ENCODE measurements at regions not wholly inside any gene's neighbourhood (a gene's known extent, or its start where the extent isn't known, plus 50 kb on each side); places are given as distances from the start of the nearest gene placed in this dataset.
"Not testable (repeated sequence)": the region's sequence is repeated elsewhere in the genome, so short reads cannot be mapped to it uniquely, and the experiment has no call there.

DNA sequence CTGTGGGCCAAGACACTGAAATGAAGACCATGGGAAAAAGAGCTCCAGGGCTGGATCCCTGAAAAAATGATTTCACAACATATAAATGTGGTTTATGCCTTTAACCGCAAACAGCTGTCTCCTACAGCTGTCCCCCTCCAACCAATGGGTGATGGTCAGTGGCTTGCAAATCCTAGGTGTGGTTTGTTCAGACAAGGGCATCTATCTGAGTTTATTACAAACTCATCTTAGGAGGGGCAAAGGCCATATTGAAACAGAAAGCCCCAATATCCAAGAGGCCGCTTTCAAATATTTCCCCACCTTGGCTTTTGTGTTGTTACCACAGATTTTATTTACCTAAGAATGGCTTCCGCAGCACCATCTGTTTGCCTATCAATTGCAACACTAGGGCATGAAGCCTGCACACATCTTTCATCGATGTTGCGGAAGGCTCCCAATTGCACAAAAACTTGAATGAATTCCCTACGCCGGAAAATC is 503.6 kb upstream of the AMELY start:
- no peak for DNase-seq (ENCODE audit: low read depth)

DNA sequence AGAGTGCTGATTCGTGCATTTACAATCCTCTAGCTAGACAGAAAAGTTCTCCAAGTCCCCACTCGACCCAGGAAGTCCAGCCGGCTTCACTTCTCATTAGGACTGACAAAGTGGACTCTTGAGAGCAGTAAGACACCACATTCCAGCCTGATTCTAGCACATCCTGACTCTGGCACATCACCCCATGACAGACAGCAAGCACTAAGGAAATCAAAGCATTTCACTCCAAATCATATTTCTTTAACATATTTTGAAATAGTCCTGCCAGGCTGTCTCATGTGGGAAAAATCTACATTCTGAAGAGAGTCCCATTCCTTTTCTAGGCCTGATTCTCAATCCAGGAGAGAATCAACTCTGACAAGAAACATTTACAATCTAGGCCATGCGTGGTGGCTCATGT is 478.5 kb upstream of the AMELY start:
- DNase-seq (ENCODE audit: low read depth) = no peak

DNA sequence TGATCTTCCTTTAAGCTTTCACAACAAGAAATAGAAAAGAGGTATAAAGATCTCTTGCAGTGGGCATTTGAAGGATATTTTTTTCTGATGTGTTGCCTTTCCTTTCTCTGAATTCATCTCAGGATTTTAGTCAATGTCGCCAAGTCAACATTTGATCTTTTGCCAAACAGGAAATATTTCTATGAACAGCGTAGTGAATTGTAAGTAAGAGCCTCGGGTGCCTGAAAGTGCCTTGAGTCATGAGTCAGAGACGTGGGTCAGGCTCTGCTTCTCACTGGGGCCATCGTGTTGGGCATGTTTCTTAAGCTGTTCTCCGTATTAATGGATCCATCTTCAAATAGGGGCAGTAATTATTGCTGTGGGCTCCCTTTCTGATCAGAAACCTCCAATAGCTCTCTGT is 471.4 kb upstream of the AMELY start:
- no peak for DNase-seq (ENCODE audit: low read depth)

DNA sequence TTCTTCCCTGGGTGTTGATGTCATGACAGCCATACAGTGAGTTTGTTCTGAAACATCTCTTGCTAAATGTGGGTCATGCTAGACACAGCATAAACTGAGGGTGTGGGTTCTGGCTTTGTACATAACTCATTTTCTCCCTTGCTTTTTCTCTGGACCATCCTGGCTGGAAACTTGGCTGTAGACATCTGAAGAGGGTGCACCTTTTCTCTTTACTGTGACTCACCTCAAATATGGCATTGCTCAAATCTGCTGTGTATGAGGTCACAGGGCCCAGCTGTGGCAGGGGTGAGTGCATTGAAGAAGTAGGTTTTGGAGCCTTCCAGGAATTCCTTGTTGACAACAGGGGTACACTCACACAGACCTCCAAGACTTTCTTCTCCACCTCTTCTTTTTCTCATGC is 465.5 kb upstream of the AMELY start:
- no peak for DNase-seq (ENCODE audit: low read depth)

DNA sequence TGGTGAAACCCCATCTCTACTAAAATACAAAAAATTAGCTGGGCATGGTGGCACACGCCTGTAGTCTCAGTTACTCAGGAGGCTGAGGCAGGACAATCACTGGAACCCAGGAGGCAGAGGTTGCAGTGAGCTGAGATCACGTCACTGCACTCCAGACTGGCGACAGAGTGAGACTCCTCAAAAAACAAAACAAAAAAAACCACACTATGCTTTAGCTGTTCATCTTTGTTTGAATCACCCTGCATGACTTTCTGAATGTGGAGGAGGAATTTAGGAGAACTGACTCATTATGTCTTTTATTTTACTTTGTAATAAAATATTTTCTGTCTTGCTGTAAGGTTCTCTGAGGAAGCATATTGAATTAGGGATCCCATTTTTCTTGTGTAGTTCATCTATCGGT is 462.9 kb upstream of the AMELY start:
- DNase-seq (ENCODE audit: low read depth) = not testable (repeated sequence)

DNA sequence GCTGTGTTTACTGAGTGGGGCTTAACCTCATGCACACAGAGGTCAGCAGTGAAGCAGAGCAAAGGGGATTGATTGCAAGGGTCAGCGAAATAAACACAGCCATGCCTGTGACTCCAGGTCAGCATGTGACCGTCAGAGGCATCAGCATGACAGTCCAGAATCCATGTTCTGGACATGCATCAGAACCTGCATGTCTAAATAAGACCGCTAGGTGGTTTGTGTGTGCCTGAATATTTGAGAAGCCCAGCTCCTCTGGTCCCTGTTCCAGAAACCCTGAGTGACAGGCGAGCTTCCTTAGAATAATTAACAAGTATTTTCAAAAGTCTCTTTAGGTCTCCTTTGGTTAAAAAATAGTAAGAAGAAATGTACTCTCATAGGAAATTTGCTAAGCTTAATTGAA is 460.4 kb upstream of the AMELY start:
- DNase-seq (ENCODE audit: low read depth) = not testable (repeated sequence)

DNA sequence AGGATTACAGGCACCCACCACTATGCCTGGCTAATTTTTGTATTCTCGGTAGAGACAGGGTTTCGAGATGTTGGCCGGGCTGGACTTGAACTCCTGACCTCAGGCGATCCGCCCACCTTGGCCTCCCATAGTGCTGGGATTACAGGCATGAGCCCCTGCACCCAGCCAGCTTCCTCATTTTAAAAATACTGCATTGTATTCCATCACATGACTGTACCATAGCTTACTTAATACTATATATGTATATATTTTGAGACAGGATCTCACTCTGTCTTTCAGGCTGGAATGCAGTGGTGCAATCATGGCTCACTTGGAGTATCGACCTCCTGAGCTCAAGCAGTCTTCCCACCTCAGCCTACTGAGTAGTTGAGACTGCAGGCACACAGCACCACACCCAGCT is 459.5 kb upstream of the AMELY start:
- DNase-seq (ENCODE audit: low read depth) = not testable (repeated sequence)

DNA sequence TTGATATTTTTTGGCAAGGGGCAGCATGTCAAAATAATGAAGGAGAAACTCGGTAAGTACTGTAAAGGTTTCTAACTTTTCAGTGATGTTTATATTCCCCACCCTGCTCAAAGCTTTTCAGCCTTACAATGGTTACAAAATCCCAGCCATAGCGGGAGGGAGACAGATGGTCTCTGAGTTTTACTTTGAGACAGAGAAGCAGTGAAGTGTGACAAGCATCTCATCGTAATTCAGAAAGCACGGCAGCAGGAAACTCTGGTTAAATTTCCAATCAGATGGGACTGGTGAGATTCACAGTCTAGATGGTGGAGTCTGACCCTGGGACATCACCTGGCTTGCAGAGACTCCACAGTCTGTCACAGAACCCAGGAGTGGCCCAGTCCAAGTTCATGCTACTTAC is 448.0 kb upstream of the AMELY start:
- DNase-seq (ENCODE audit: low read depth) = no peak

DNA sequence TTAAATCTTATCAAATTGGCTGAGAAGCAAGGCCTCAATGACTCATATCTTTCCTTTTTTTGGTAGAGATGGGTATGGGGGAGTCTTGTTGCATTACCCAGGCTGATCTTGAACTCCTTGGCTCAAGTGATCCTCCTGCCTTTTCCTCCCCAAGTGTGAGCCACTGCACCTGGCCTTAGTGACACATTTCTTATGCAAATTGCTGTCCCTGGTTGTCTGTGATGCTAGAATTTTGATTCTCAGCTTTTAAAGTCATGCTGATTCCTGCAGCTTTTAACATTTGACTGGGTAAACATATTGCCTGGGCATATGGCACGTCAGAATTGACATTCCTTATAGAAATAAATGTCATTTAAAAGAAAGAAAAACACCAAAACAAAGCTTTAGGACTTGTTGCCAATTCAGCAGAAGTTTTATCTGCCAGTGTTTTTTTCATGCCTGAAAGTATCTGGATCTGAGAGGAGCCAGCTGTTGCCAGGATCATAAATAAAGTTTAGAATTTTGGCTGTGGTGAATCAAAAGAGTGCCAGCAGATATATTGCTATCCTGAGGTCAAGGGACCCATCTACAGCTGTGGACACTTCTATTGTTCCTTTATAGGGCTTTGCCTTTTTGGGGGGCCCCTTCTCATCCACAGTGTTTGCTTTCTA is 446.7 kb upstream of the AMELY start:
- DNase-seq (ENCODE audit: low read depth) = no peak

DNA sequence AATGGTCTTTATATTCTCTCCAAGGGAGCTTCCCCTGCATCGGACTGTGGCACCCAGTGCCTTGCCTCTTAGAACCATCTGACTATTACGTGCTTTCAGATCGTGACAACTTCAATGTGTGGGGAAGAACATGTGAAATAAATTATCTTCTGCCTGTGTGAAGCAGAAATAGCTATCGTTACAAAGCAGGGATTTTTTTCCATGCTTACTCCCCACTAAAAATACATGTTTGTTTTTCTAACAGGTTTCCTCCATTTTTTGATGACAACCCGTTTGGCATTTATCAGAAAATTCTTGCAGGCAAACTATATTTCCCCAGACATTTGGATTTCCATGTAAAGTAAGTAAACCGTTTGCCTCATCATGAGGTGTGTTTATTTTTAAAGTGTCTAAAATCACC is 444.3 kb upstream of the AMELY start:
- DNase-seq (ENCODE audit: low read depth) = not testable (repeated sequence)

DNA sequence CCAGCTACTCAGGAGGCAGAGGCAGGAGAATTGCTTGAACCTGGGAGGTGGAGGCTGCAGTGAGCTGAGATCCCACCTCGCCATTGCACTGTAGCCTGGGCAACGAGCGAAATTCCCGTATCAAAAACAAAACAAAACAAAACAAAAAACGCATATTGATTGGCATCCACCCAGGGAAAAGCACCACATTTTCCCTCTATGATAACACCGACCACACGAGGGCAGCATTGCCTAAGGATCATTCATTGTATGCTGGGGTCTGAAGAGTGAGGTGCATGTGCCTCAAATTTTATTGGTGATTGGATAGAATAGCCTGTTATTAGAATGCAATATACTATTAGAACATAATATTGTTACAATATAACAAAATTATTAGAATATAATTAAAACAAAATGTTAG is 433.1 kb upstream of the AMELY start:
- DNase-seq (ENCODE audit: low read depth) = peak; percentile 8

DNA sequence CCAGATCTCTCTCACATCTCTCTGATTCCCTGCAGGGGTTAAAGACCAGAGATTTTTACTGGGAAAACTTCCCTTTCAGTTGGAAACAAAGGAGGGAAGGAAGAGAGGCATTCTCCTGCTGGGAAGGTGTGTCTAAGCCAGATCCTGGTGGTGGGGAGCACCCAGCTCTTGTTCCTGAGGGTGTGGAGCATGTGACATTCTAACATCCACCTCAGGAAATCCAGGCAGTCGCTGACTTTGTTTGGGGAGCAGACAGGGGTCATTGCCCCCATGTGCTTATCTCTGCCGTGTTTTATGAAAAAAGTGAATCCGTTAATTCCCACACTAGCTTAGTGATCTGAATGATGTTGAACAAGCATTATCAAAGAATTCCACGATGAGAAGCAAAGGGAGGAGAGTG is 431.7 kb upstream of the AMELY start:
- DNase-seq (ENCODE audit: low read depth) = no peak

DNA sequence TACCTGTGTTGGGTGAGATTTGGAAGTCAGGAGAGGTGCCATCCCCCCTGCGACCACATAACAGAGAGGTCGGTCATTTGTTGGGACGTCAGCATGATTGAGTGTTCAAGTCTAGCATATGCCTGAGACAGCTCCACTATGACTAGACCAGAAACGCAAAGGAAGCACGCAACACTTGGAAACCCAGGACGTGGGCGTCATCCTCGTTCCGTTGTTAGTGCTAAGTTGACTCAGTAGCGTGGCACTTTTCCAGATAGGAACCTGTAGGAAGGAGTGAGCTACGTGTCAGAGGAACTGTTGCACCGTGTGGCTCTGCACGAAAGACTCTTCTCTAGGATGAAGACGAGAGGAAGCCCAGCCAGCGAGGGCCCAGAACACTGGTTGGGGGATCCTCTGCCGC is 431.2 kb upstream of the AMELY start:
- not testable (repeated sequence) for DNase-seq (ENCODE audit: low read depth)

DNA sequence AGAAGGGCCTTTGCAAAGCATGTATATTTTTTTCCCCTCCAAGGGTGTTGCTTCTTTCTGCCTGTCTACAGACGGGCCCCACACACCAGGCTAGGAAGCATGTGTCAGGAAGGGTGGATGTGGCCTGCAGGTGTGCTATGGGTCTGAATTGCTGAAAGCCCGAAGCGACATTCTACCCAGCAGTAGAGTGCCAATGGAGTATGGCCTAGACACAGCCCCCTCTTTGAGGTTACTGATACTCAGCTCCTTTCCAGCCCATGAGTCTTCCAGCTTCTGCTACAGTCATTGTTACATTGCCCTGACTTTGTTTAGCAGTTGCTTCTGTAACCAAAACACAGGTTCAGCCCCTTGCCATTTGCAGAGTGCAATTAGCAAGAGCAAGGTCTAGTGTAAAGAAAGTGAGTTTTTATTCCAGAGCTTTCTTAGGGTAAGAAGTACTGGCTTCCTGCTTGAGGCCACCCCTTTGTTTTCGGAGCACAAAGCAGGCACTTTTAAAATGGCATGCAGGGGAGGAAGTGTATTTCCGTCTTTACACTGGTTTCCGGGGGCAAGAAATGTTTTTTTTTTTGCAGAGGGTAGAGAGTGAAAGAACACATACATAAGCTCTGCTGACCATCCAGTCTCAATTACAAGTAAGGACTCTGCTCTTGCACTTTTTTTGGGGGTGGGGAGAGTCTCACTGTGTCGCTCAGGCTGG is 428.0 kb upstream of the AMELY start:
- DNase-seq (ENCODE audit: low read depth) = no peak

DNA sequence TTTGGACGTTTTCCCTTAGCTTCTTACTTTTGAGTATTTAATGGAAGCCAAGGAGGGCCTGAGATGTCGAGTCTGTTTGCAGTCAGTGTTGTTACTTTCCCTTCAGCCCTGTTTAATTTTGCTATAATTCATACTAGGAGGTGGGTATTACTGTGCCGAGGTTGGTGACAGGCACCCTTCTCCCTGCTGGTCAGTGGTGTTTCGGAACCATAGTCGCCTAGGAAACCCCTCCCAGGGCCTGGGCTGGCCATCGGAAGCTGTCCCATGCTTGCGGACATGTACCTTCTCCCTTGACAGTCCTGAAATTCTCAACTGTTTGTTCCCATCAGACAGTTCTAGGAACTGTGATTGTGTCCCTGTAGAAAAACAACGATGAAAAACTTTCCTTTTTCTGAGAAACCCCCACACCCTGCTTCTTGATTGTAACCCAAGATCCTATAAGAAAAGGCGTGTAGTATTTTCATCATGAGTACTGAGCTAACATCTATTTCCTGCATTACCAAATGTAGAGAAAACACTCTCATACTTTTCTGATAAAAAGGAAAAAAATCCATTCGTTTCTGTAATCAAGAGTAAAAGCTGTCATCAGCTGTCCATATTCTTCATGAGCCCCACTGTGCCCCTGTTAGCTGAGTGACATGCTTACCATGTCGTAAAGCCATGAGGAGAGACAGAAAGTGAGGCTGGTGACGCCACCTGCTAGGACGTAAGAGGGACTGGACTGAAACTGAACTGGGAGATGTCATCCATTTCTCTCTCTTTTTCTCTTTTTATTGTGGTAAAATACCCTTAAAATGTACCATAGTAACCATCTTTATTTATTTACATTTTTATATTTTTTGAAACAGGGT is 424.7 kb upstream of the AMELY start:
- DNase-seq (ENCODE audit: low read depth) = no peak

DNA sequence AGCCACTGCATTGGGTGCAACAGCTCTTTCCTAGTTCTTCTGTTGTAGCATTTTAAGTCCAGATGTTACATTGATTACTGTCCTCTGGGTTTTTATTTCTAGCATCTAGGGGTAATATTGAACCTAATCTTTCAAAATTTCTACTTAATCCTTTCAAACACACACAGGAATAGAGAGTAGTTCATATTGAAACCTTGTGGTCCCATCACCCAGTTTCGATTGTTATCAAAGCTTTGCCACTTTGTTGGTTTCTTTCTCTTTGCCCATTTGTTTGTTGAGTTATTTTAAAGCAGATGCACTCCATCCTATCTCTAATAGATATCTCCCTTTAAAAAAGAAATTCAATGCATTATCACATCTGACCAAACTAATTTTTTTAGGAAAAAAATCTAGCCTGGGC is 422.9 kb upstream of the AMELY start:
- no peak for DNase-seq (ENCODE audit: low read depth)

DNA sequence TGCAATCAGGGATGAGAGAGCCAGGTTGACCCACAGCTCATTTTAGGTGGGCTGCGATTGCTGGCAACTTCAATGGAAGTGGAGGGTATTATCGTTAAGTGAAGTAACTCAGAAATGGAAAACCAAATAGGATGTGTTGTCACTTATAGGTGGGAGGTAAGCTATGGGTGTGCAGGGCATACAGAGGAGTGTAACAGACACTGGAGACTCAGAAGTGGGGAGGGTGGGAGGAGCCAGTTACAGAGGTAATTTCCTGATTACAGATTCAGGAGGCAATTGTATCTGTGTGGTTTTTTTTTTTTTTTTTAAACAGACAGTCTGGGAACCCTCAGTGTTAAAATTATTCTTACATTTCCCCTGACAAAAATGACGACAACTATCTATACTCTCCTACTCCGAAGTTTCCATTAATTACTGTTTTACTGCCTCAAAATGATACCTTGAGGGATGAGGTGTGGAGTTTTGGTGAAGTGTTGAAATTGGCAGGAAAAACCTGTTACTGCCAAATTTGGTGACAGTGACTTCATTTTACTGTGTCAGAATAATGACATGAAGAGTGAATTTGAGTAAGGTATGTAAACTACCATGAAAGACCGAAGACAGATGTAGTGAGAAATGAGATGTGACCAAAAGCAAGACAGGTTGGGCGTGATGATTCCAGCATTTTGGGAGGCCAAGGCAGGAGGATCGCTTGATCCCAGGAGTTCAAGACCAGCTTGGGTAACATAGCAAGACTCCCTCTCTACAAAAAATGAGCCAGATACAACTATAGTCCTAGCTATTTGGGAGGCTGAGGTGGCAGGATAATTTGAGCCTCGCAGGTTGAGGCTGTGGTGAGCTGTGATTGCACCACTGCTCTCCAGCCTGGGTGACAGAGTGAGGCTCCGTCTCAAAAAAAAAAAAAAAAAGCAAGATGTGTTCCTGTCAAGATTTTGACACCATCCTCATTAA is 415.0 kb upstream of the AMELY start:
- no peak for DNase-seq (ENCODE audit: low read depth)

DNA sequence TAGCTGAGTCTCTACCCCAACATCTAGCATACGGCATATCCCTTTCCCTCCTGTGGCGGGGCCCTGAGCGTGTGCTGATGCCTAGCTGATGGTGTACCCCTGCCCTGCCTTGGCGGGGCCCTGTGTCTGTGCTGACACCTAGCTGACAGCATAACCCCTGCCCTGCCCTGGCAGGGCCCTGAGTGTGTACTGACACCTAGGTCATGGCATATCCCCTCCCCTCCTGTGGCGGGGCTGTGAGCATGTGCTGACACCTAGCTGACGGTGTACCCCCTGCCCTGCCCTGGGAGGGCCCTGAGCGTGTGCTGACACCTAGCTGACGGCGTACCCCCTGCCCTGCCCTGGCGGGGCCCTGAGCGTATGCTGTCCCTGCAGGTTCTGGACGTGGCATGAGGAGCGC is 414.0 kb upstream of the AMELY start:
- no peak for DNase-seq (ENCODE audit: low read depth)

DNA sequence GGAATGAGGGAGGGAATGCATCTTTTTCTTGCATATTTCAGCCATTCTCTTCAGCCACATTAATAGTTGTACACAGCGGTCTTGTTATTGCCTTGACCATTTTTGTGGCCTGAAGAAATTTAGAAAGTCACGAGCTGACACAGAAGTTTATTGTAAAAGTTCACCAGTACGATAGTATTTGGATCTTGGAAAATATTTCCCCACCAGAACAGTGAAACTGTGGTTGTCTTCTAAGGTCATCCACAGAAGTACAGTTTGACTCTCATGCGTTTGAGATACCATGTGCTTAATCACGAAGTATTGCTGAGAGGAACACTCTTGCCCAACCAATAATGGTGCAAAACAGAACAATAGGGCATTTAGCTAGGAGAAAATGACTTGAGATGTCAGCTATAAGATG is 409.2 kb upstream of the AMELY start:
- no peak for DNase-seq (ENCODE audit: low read depth)

DNA sequence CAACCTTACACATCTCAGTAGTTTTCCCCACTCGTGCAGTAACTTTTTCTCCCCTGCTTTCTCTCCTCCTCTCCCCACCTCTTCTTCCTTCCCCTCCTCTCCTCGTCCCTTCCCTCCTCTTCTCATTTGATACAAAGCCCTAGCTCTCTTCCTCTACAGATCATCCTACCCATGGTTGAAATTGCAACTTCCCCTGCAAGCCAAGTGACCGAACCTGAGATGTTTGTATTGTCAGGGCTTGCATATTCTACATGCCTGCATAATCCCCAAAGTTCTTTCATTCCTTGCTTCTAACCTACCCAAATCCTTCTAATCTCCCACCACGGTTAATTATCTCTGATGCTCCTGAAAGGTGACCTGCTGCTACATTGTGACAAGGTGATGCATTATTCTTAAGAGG is 408.6 kb upstream of the AMELY start:
- not testable (repeated sequence) for DNase-seq (ENCODE audit: low read depth)

DNA sequence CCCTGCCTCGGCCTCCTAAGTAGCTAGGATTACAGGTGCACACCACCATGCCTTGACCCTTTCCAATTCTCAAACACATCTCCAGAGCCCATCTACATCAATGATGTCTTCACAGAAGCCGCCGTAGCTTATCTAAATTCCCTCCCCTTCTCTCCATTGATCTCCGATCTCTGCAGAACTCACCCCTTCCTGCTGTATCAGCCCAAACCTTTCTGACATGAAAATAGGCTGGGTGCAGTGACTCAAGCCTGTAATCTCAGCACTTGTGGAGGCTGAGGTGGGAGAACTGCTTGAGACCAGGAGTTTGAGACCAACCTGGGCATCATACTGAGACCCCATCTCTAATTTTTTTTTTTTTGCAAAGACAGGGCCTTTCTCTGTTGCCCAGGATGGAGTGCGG is 406.6 kb upstream of the AMELY start:
- no peak for DNase-seq (ENCODE audit: low read depth)

DNA sequence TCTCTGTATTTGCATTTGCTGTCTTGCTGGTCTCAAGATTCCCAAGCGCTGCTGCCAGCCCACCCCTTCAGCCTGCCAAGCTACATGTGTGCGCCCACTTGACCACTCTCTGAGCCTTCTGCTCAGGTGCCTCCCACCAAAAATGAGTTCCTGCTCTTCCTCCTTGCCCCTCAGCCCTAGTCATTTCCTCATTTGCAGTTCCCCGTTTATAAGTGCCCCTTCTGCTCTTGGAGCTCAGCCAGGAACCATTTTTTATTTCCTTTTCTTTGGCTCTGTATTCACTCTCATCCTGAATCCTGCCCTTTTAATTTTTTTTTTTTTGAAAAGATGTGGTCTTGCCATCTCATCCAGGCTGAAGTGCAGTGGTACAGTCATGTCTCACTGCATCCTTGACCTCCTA is 406.0 kb upstream of the AMELY start:
- no peak for DNase-seq (ENCODE audit: low read depth)
